Tibial nerve (tissue), 4 donors: ENCODE measurements at regions not wholly inside any gene's neighbourhood (a gene's known extent, or its start where the extent isn't known, plus 50 kb on each side); places are given as distances from the start of the nearest gene placed in this dataset.

ENCODE experiments used
- EP300 ChIP-seq, 2 donors: sonication (generic); formaldehyde crosslinking; IDR thresholded peaks; one replicate each; pipeline ENCODE4 v1.6.1; 2017; ENCODE audit warnings: antibody characterized with exemption in 2 of 2, mild to moderate bottlenecking in 1 of 2
- POLR2A ChIP-seq, 2 donors: fragments of 450-650 bp; IDR thresholded peaks; one replicate each; pipeline ENCODE4 v1.6.1; 2017; ENCODE audit warnings: antibody characterized with exemption in 2 of 2, mild to moderate bottlenecking in 2 of 2, moderate library complexity in 2 of 2
- TF ChIP-seq, protein P1 (sequence below), 5 experiments: fragments of 200-600 bp in 3 of 5; fragments of 450-650 bp in 2 of 5; sonication (generic) in 3 of 5; IDR thresholded peaks; one replicate each; pipeline ENCODE4 v1.5.1; 2016 to 2019; ENCODE audit warnings: antibody characterized with exemption in 5 of 5, mild to moderate bottlenecking in 3 of 5, moderate library complexity in 2 of 5

GRCh38 chr9:89865981-89866380, 261.2 kb downstream of the GADD45G start:
- TF ChIP-seq, protein P1, sequence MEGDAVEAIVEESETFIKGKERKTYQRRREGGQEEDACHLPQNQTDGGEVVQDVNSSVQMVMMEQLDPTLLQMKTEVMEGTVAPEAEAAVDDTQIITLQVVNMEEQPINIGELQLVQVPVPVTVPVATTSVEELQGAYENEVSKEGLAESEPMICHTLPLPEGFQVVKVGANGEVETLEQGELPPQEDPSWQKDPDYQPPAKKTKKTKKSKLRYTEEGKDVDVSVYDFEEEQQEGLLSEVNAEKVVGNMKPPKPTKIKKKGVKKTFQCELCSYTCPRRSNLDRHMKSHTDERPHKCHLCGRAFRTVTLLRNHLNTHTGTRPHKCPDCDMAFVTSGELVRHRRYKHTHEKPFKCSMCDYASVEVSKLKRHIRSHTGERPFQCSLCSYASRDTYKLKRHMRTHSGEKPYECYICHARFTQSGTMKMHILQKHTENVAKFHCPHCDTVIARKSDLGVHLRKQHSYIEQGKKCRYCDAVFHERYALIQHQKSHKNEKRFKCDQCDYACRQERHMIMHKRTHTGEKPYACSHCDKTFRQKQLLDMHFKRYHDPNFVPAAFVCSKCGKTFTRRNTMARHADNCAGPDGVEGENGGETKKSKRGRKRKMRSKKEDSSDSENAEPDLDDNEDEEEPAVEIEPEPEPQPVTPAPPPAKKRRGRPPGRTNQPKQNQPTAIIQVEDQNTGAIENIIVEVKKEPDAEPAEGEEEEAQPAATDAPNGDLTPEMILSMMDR (IDR thresholded peaks at IDR 0.05) = no peak
- no peak for TF ChIP-seq EP300 (IDR thresholded peaks at IDR 0.05)
- no peak for TF ChIP-seq POLR2A (IDR thresholded peaks at IDR 0.05)
